Naive thymus-derived CD4-positive, alpha-beta T cell (primary cell): ENCODE measurements at regions not wholly inside any gene's neighbourhood (a gene's known extent, or its start where the extent isn't known, plus 50 kb on each side); places are given as distances from the start of the nearest gene placed in this dataset.
"Not testable (repeated sequence)": the region's sequence is repeated elsewhere in the genome, so short reads cannot be mapped to it uniquely, and the experiment has no call there.

Experiments
- ATAC-seq: fragments of 150-1000 bp; cut with Tn5 transposase; 2 replicates; pipeline ENCODE4 v1.10.0; 2021; ENCODE audit warnings: mild to moderate bottlenecking, moderate library complexity
- CTCF ChIA-PET: fragments of 350-600 bp; sonication (Branson Sonifier 250); formaldehyde crosslinking; loops from one replicate; lab custom pipeline; 2021; ENCODE audit warnings: antibody characterized with exemption; lab: Charles Lee
- POLR2A ChIA-PET: fragments of 350-600 bp; sonication (Branson Sonifier 250); formaldehyde crosslinking; loops from one replicate; lab custom pipeline; 2021; ENCODE audit warnings: antibody characterized with exemption, inconsistent platforms; lab: Charles Lee
- DNase-seq, 9 donors: peaks; one replicate each; pipeline versions ENCODE4 v3.0.0 to v3.0.0-alpha.2; 2020 to 2022; ENCODE audit warnings: mixed read lengths in 1 of 9
- H3K27ac ChIP-seq: one replicate; pipeline ENCODE4 v1.7.0; 2013; ENCODE audit warnings: mild to moderate bottlenecking, low read depth, low read length, moderate library complexity
- H3K27me3 ChIP-seq, 2 donors: one replicate each; pipeline ENCODE4 v1.7.0; 2013; ENCODE audit warnings: low read length in 2 of 2, mild to moderate bottlenecking in 2 of 2, moderate library complexity in 2 of 2; ENCODE audit not compliant: control insufficient read depth in 2 of 2, insufficient read depth in 2 of 2
- H3K36me3 ChIP-seq, 3 experiments: 1 replicate in 2 of 3; 2 replicates in 1 of 3; pipeline ENCODE4 v1.7.0; 2013; ENCODE audit warnings: low read length in 3 of 3, mild to moderate bottlenecking in 3 of 3, moderate library complexity in 1 of 3; ENCODE audit not compliant: insufficient read depth in 3 of 3, control insufficient read depth in 2 of 3
- H3K4me1 ChIP-seq, 2 donors: one replicate each; pipeline ENCODE4 v1.7.0; 2013; ENCODE audit warnings: low read length in 2 of 2, mild to moderate bottlenecking in 2 of 2, moderate library complexity in 1 of 2; ENCODE audit not compliant: control insufficient read depth in 2 of 2, insufficient read depth in 2 of 2
- H3K4me3 ChIP-seq: 2 replicates; pipeline ENCODE4 v1.7.0; 2013; ENCODE audit warnings: mild to moderate bottlenecking, low read length
- H3K9me3 ChIP-seq, 3 experiments: 1 replicate in 2 of 3; 2 replicates in 1 of 3; pipeline ENCODE4 v1.7.0; 2013; ENCODE audit warnings: low read length in 3 of 3; ENCODE audit not compliant: control insufficient read depth in 2 of 3
- H3K27ac Mint-ChIP-seq, 9 donors: one replicate each; pipeline ENCODE4 v1.8.0; 2020 to 2022; ENCODE audit warnings: mixed read lengths in 9 of 9, mild to moderate bottlenecking in 8 of 9, moderate library complexity in 5 of 9, inconsistent platforms in 2 of 9
- H3K27me3 Mint-ChIP-seq, 5 donors: one replicate each; pipeline ENCODE4 v1.8.0; 2021 to 2022; ENCODE audit warnings: mixed read lengths in 5 of 5, mild to moderate bottlenecking in 1 of 5
- H3K36me3 Mint-ChIP-seq, 5 donors: one replicate each; pipeline ENCODE4 v1.8.0; 2020 to 2022; ENCODE audit warnings: mixed read lengths in 5 of 5, mild to moderate bottlenecking in 3 of 5, inconsistent platforms in 1 of 5
- H3K4me1 Mint-ChIP-seq, 7 donors: one replicate each; pipeline ENCODE4 v1.8.0; 2020 to 2022; ENCODE audit warnings: mixed read lengths in 7 of 7, mild to moderate bottlenecking in 3 of 7, inconsistent platforms in 1 of 7
- H3K4me3 Mint-ChIP-seq, 10 donors: one replicate each; pipeline ENCODE4 v1.8.0; 2020 to 2022; ENCODE audit warnings: mild to moderate bottlenecking in 10 of 10, mixed read lengths in 10 of 10, moderate library complexity in 6 of 10, inconsistent platforms in 2 of 10
- H3K9me3 Mint-ChIP-seq, 11 donors: one replicate each; pipeline ENCODE4 v1.8.0; 2020 to 2022; ENCODE audit warnings: mixed read lengths in 11 of 11, mild to moderate bottlenecking in 4 of 11, inconsistent platforms in 1 of 11, moderate library complexity in 1 of 11
- intact Hi-C, 2 donors: fragments of 100-400 bp; cut with micrococcal nuclease; formaldehyde crosslinking; loops; one replicate each; pipeline ENCODE4 v1.15.1; 2023

- H3K4me3 ChIP-seq, result no peak overlapping the region
- peaks cover 0 to 22% (median 5%) of the 10 kb centered on the region in 5 donors for H3K27me3 Mint-ChIP-seq
- no peaks in the 10 kb centered on the region for H3K9me3 ChIP-seq
- no peak overlapping the region for H3K4me3 Mint-ChIP-seq
- ChIA-PET POLR2A (no interaction called here), CTCF (no interaction called here)
- no peaks in the 10 kb centered on the region for H3K36me3 ChIP-seq
- H3K27me3 ChIP-seq, result no peaks in the 10 kb centered on the region
- H3K4me1 ChIP-seq, result no peaks in the 10 kb centered on the region
- ATAC-seq (no peak), DNase-seq (no peak)
- no peak overlapping the region for H3K27ac Mint-ChIP-seq
- H3K36me3 Mint-ChIP-seq, result no peaks in the 10 kb centered on the region
- H3K27ac ChIP-seq, result no peak overlapping the region
- H3K4me1 Mint-ChIP-seq, result no peaks in the 10 kb centered on the region
- no peaks in the 10 kb centered on the region for H3K9me3 Mint-ChIP-seq
- intact Hi-C loops, result no loop called here
These were observed 111.3 kb upstream of the CDYL start for GRCh38 chr6:4664911-4665310.

GRCh38 chr6:4664117-4664626 is 112.0 kb upstream of the CDYL start:
- H3K27me3 Mint-ChIP-seq, result peaks cover 0 to 22% (median 5%) of the 10 kb centered on the region in 5 donors
- H3K27ac ChIP-seq, result no peak overlapping the region
- H3K27me3 ChIP-seq, result no peaks in the 10 kb centered on the region
- no peaks in the 10 kb centered on the region for H3K4me1 ChIP-seq
- no peak overlapping the region for H3K4me3 ChIP-seq
- H3K4me3 Mint-ChIP-seq, result no peak overlapping the region
- H3K9me3 Mint-ChIP-seq, result no peaks in the 10 kb centered on the region
- no peak for ATAC-seq
- POLR2A ChIA-PET, result no interaction called here
- CTCF ChIA-PET, result no interaction called here
- intact Hi-C loops, result no loop called here
- DNase-seq, result no peak
- H3K4me1 Mint-ChIP-seq, result no peaks in the 10 kb centered on the region
- H3K27ac Mint-ChIP-seq, result no peak overlapping the region
- H3K36me3 ChIP-seq, result no peaks in the 10 kb centered on the region
- H3K9me3 ChIP-seq, result no peaks in the 10 kb centered on the region
- no peaks in the 10 kb centered on the region for H3K36me3 Mint-ChIP-seq

- intact Hi-C loops, result no loop called here
These were observed 113.3 kb upstream of the CDYL start for GRCh38 chr6:4662886-4663285.

GRCh38 chr6:4661391-4661790 is 114.8 kb upstream of the CDYL start:
- peaks cover 0 to 10% (median 0%) of the 10 kb centered on the region in 11 donors for H3K9me3 Mint-ChIP-seq
- CTCF ChIA-PET, result interaction anchor here (0.5 kb wide), 1 partner anchor 395 kb away, joined by 3 read pairs; no protein-coding TSS in a partner anchor

More at GRCh38 chr6:4662886-4663285, 113.3 kb upstream of the CDYL start:
- ATAC-seq (no peak), DNase-seq (no peak)
- Histone ChIP-seq H3K4me3 (no peak overlapping the region), H3K4me1 (no peaks in the 10 kb centered on the region), H3K27me3 (no peaks in the 10 kb centered on the region), H3K9me3 (no peaks in the 10 kb centered on the region), H3K36me3 (no peaks in the 10 kb centered on the region), H3K27ac (no peak overlapping the region)
- Mint-ChIP-seq H3K4me3 (no peak overlapping the region), H3K4me1 (peaks cover 0 to 2% (median 0%) of the 10 kb centered on the region in 7 donors), H3K27me3 (peaks cover 0 to 29% (median 7%) of the 10 kb centered on the region in 5 donors), H3K27ac (no peak overlapping the region), H3K9me3 (peaks cover 0 to 10% (median 0%) of the 10 kb centered on the region in 11 donors), H3K36me3 (no peaks in the 10 kb centered on the region)
- ChIA-PET POLR2A (no interaction called here), CTCF (no interaction called here)

GRCh38 chr6:4660377-4661321 is 115.6 kb upstream of the CDYL start:
- ATAC-seq (no peak), DNase-seq (no peak)
- Histone ChIP-seq H3K4me1 (no peaks in the 10 kb centered on the region), H3K27ac (no peak overlapping the region), H3K4me3 (no peak overlapping the region), H3K9me3 (no peaks in the 10 kb centered on the region), H3K36me3 (no peaks in the 10 kb centered on the region), H3K27me3 (no peaks in the 10 kb centered on the region)
- Mint-ChIP-seq H3K4me3 (no peak overlapping the region), H3K4me1 (peaks cover 0 to 2% (median 0%) of the 10 kb centered on the region in 7 donors), H3K9me3 (peaks cover 0 to 10% (median 0%) of the 10 kb centered on the region in 11 donors), H3K27me3 (peaks cover 0 to 26% (median 12%) of the 10 kb centered on the region in 5 donors), H3K27ac (no peak overlapping the region), H3K36me3 (no peaks in the 10 kb centered on the region)
- CTCF ChIA-PET, result no interaction called here
- intact Hi-C loops, result no loop called here
- POLR2A ChIA-PET, result interaction anchor here (0.6 kb wide), 1 partner anchor 268 kb away, joined by 4 read pairs; no protein-coding TSS in a partner anchor

More at GRCh38 chr6:4661391-4661790, 114.8 kb upstream of the CDYL start:
- H3K4me3 Mint-ChIP-seq, result no peak overlapping the region
- H3K27me3 Mint-ChIP-seq, result peaks cover 0 to 29% (median 11%) of the 10 kb centered on the region in 5 donors
- no peak for DNase-seq
- POLR2A ChIA-PET, result no interaction called here
- Histone ChIP-seq H3K4me3 (no peak overlapping the region), H3K27ac (no peak overlapping the region), H3K9me3 (no peaks in the 10 kb centered on the region), H3K4me1 (no peaks in the 10 kb centered on the region), H3K36me3 (no peaks in the 10 kb centered on the region), H3K27me3 (no peaks in the 10 kb centered on the region)
- peaks cover 0 to 2% (median 0%) of the 10 kb centered on the region in 7 donors for H3K4me1 Mint-ChIP-seq
- intact Hi-C loops, result no loop called here
- no peaks in the 10 kb centered on the region for H3K36me3 Mint-ChIP-seq
- H3K27ac Mint-ChIP-seq, result no peak overlapping the region
- no peak for ATAC-seq

GRCh38 chr6:4659719-4660118 is 116.5 kb upstream of the CDYL start:
- H3K27me3 Mint-ChIP-seq, result peaks cover 2 to 31% (median 16%) of the 10 kb centered on the region in 5 donors
- H3K4me1 Mint-ChIP-seq, H3K27me3 ChIP-seq, H3K27ac ChIP-seq, intact Hi-C loops, H3K4me3 ChIP-seq, POLR2A ChIA-PET, CTCF ChIA-PET, H3K9me3 ChIP-seq, H3K36me3 ChIP-seq, H3K36me3 Mint-ChIP-seq, H3K4me1 ChIP-seq, DNase-seq, ATAC-seq, H3K27ac Mint-ChIP-seq, H3K4me3 Mint-ChIP-seq: not testable (repeated sequence)
- peaks cover 0 to 10% (median 0%) of the 10 kb centered on the region in 11 donors for H3K9me3 Mint-ChIP-seq
